ENCODE measurements at regions not wholly inside any gene's neighbourhood (a gene's known extent, or its start where the extent isn't known, plus 50 kb on each side); places are given as distances from the start of the nearest gene placed in this dataset.

DNA sequence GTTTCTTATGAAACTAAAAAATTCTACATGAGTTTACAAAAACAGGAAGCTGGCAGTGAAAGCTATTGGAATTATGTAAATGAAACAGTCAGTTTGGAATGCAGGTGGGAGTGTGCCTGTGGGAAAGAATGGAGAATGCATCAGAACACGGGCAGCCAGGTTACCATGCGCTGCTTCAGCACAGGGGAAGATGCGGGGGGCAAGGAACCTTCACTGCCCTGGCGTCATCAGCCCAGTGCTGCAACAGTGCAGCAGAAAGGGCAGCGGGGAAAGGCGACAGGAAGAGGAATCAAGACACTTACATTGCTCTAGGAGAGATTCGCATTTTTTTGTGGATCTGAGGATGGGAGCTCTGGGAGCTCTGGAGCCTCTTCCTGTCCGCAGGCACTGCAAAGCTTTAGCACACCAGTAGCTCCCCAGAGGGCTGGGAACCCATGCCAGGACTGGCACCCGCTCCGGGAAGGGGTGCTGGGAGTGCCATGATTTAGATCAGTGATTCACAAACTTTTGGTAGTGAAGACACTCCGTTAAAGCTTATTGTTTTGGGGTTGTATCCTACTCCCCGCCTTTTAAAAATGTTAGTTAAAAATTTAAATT is 64.1 kb upstream of the WDR26 start:
- DNase-seq (ENCODE audit: low read depth), result peak; percentile 55
- in situ Hi-C loops (cut with HindIII; ENCODE audit: low sequenced_read_pairs), result no loop called here
- TF ChIP-seq, protein P1, sequence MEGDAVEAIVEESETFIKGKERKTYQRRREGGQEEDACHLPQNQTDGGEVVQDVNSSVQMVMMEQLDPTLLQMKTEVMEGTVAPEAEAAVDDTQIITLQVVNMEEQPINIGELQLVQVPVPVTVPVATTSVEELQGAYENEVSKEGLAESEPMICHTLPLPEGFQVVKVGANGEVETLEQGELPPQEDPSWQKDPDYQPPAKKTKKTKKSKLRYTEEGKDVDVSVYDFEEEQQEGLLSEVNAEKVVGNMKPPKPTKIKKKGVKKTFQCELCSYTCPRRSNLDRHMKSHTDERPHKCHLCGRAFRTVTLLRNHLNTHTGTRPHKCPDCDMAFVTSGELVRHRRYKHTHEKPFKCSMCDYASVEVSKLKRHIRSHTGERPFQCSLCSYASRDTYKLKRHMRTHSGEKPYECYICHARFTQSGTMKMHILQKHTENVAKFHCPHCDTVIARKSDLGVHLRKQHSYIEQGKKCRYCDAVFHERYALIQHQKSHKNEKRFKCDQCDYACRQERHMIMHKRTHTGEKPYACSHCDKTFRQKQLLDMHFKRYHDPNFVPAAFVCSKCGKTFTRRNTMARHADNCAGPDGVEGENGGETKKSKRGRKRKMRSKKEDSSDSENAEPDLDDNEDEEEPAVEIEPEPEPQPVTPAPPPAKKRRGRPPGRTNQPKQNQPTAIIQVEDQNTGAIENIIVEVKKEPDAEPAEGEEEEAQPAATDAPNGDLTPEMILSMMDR (IDR thresholded peaks at IDR 0.05; ENCODE audit: low read depth, low read length, missing control alignments), result no peak
- peak overlapping the region; percentile 2 for H3K4me3 ChIP-seq (ENCODE audit: low read depth, low read length)

DNA sequence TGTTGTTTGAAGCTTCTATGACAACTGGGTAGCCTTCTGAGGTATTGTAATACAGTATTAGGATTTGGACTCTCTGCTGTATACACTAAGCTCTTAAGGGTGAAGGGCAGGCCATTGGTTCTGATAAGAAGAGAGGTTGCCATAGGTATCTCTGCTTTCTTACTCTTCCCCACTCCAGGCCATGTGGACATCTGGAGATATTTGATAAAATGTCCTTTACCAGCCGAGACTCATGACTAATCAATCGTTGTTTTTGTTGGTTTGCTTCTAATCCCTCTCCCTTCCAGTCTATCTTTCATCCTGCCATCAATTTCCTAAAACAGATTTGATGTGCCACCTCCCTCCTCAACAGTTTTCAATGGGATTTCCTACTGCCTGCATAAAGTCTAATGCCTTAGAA is 64.6 kb upstream of the WDR26 start:
- DNase-seq (ENCODE audit: low read depth), result no peak
- in situ Hi-C loops (cut with HindIII; ENCODE audit: low sequenced_read_pairs), result no loop called here
- TF ChIP-seq, protein P1 (IDR thresholded peaks at IDR 0.05; ENCODE audit: low read depth, low read length, missing control alignments), result no peak
- no peak overlapping the region for H3K4me3 ChIP-seq (ENCODE audit: low read depth, low read length)

DNA sequence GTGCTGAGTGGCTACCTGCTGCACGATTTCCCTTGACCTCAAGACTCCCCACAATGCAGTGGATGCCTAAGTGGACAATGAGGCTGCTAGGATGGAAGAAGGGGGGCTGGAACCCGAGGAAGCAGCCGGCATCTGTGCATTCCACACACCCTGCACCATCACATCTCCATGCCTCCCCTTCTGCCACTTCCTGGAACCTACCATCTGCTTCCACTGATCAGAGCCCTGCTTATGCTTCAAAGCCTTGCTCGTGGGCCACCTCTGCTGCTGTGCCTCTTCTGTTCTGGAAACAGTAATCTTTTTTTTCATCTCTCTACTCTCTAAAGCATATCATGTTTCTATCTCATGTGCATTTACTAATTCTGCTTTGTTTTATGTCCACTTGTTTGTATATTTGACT is 66.2 kb upstream of the WDR26 start:
- TF ChIP-seq, protein P1 (IDR thresholded peaks at IDR 0.05; ENCODE audit: low read depth, low read length, missing control alignments), result no peak
- in situ Hi-C loops (cut with HindIII; ENCODE audit: low sequenced_read_pairs), result no loop called here
- DNase-seq (ENCODE audit: low read depth), result no peak
- no peak overlapping the region for H3K4me3 ChIP-seq (ENCODE audit: low read depth, low read length)

DNA sequence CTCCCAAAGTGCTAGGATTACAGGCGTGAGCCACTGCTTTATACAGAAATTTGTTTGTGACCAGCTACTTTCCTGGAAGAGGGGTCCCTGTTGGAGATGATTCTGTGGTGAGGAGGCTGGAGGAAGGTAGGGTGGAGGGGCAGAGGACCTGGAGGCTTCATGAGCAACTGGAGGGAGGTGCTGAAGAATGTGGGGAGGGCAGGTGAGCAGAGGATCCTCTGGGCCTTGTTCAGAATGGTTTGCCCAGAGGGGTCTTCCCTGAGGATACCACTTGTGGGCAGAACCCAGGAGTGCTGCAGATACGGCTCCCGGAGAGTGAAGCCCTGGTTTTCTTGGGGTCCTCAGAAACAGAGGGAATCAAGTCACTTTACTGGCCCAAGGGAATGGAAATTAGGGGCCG is 67.2 kb upstream of the WDR26 start:
- no peak overlapping the region for H3K4me3 ChIP-seq (ENCODE audit: low read depth, low read length)
- in situ Hi-C loops (cut with HindIII; ENCODE audit: low sequenced_read_pairs), result no loop called here
- DNase-seq (ENCODE audit: low read depth), result no peak
- TF ChIP-seq, protein P1 (IDR thresholded peaks at IDR 0.05; ENCODE audit: low read depth, low read length, missing control alignments), result no peak

DNA sequence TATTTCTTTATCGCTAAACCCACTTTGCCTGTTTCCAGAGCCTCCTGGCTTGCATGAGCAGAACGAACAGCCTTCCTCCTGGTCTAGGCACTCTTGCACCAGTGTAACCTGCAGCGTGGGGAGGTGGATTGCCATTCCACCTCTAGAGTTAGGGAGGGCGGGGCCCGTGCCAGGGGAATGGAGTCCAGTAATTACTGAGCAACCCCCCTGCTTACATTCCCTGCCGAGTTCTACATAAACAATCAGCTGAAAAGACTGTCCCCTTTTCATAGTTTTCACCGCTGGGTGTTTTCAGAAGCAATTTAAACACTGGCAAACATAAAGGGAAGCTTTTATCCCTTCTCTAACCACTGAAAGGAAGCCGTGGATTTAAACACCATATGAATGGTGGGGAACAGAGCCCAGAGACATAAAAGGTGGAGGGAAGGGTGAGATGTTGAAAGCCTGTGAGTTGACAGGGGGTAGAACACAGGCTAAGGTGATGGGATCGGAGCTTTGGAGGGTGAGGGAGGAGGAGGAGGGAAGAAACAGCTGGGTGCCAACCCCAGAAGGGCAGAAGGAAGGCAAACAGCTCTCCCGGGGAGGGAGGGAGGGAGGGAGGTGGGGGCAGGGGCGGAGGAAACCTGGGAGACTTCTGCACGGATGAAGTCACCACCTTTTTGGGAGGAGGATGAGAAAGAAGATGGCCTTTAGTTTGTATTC is 68.0 kb upstream of the WDR26 start:
- no peak overlapping the region for H3K4me3 ChIP-seq (ENCODE audit: low read depth, low read length)
- TF ChIP-seq, protein P1 (IDR thresholded peaks at IDR 0.05; ENCODE audit: low read depth, low read length, missing control alignments), result no peak
- in situ Hi-C loops (cut with HindIII; ENCODE audit: low sequenced_read_pairs), result no loop called here
- no peak for DNase-seq (ENCODE audit: low read depth)

DNA sequence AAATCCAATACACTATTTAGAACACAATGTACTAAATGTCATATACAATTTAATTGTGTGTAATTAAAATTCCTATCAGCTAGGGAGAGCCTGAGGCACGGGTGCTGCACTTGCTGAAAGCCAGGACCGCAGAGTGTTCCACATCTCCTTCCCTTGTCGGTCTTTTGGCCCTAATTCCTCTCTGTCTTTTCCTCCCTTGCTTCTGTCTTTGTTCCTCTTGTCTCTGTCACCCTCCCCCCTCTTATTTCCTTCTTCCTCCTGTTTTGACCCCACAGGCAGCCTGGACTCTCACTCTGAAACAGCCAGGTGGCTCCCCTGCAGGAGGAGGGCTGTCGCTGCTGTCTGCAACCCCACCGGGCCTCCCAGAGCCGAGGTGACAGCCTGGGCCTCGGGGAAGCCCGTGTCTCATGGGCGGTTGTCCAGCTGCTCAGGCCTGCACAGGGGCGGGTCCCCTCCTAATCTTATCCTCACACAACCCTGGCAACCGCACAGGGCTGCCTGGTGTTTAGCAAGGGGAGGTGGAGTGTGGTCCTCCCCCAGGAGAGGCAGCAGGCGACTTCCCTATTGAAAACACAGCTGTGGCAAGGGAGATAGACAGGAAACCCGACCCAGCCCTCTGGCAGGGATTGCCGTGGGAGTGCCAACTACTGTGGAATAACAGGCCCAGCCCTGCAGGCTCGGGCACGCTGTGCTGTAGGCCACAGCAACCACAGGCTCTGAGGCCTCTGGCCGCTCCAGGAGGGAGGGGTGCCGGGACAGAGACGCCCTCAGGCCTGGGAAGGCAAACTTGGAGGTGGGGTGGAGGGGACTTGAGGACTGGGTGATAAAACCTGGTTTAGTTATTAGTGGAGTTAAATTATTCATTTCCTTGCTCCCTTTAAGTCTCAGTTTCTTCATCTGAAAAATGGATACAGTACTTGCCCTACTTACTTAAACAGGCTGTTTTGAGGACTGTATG is 68.8 kb upstream of the WDR26 start:
- DNase-seq (ENCODE audit: low read depth), result peak; percentile 66
- TF ChIP-seq, protein P1 (IDR thresholded peaks at IDR 0.05; ENCODE audit: low read depth, low read length, missing control alignments), result peak; percentile 29
- no peak overlapping the region for H3K4me3 ChIP-seq (ENCODE audit: low read depth, low read length)
- in situ Hi-C loops (cut with HindIII; ENCODE audit: low sequenced_read_pairs), result no loop called here

Measured in astrocyte of the cerebellum (primary cell).